ENCODE measurements at regions not wholly inside any gene's neighbourhood (a gene's known extent, or its start where the extent isn't known, plus 50 kb on each side); places are given as distances from the start of the nearest gene placed in this dataset.
A peak's percentile ranks its signal among the peaks of the same experiment; 100 is the strongest.

- no peaks in the 10 kb centered on the region for H3K9me3 ChIP-seq (ENCODE audit: control insufficient read depth in 1 of 2, low read length in 2 of 2)
- H3K36me3 ChIP-seq (ENCODE audit: control insufficient read depth in 1 of 2, insufficient read depth in 2 of 2, low read length in 2 of 2): no peaks in the 10 kb centered on the region
- no peak overlapping the region for H3K27ac ChIP-seq (ENCODE audit: low read length)
- H3K27me3 ChIP-seq (ENCODE audit: low read depth, low read length): no peaks in the 10 kb centered on the region
- H3K4me1 ChIP-seq (ENCODE audit: control insufficient read depth in 1 of 2, insufficient read depth in 2 of 2, low read length in 2 of 2): peaks cover 5 to 24% of the 10 kb centered on the region in 2 donors
- no peak overlapping the region for H3K4me3 ChIP-seq (ENCODE audit: low read depth in 1 of 2, low read length in 2 of 2)
These were observed 51.5 kb upstream of the DDR1 start for GRCh38 chr6:30832864-30833263.

GRCh38 chr6:30830438-30830837, 53.9 kb upstream of the DDR1 start:
- Histone ChIP-seq H3K4me1 (ENCODE audit: control insufficient read depth in 1 of 2, insufficient read depth in 2 of 2, low read length in 2 of 2) (peaks cover 6 to 18% of the 10 kb centered on the region in 2 donors), H3K9me3 (ENCODE audit: control insufficient read depth in 1 of 2, low read length in 2 of 2) (no peaks in the 10 kb centered on the region), H3K27ac (ENCODE audit: low read length) (peak overlapping the region; percentile 60), H3K27me3 (ENCODE audit: low read depth, low read length) (no peaks in the 10 kb centered on the region), H3K36me3 (ENCODE audit: control insufficient read depth in 1 of 2, insufficient read depth in 2 of 2, low read length in 2 of 2) (no peaks in the 10 kb centered on the region), H3K4me3 (ENCODE audit: low read depth in 1 of 2, low read length in 2 of 2) (no peak overlapping the region)

- Histone ChIP-seq H3K27me3 (ENCODE audit: low read depth, low read length) (no peaks in the 10 kb centered on the region), H3K27ac (ENCODE audit: low read length) (peak overlapping the region; percentile 60), H3K36me3 (ENCODE audit: control insufficient read depth in 1 of 2, insufficient read depth in 2 of 2, low read length in 2 of 2) (no peaks in the 10 kb centered on the region), H3K9me3 (ENCODE audit: control insufficient read depth in 1 of 2, low read length in 2 of 2) (no peaks in the 10 kb centered on the region), H3K4me3 (ENCODE audit: low read depth in 1 of 2, low read length in 2 of 2) (peak overlapping the region in 1 of 2 donors; percentile 18), H3K4me1 (ENCODE audit: control insufficient read depth in 1 of 2, insufficient read depth in 2 of 2, low read length in 2 of 2) (peaks cover 6 to 18% of the 10 kb centered on the region in 2 donors)
These were observed 54.6 kb upstream of the DDR1 start for GRCh38 chr6:30829639-30830255.

- H3K9me3 ChIP-seq (ENCODE audit: control insufficient read depth in 1 of 2, low read length in 2 of 2): no peaks in the 10 kb centered on the region
- peaks cover 6 to 18% of the 10 kb centered on the region in 2 donors for H3K4me1 ChIP-seq (ENCODE audit: control insufficient read depth in 1 of 2, insufficient read depth in 2 of 2, low read length in 2 of 2)
- H3K27ac ChIP-seq (ENCODE audit: low read length): peak overlapping the region; percentile 4
- H3K4me3 ChIP-seq (ENCODE audit: low read depth in 1 of 2, low read length in 2 of 2): no peak overlapping the region
- no peaks in the 10 kb centered on the region for H3K27me3 ChIP-seq (ENCODE audit: low read depth, low read length)
- H3K36me3 ChIP-seq (ENCODE audit: control insufficient read depth in 1 of 2, insufficient read depth in 2 of 2, low read length in 2 of 2): no peaks in the 10 kb centered on the region
These were observed 55.3 kb upstream of the DDR1 start for GRCh38 chr6:30829033-30829432.

GRCh38 chr6:30828027-30828962, 56.0 kb upstream of the DDR1 start:
- peak overlapping the region; percentile 39 for H3K27ac ChIP-seq (ENCODE audit: low read length)
- H3K4me3 ChIP-seq (ENCODE audit: low read depth in 1 of 2, low read length in 2 of 2): peak overlapping the region; percentile 17 to 34
- no peaks in the 10 kb centered on the region for H3K9me3 ChIP-seq (ENCODE audit: control insufficient read depth in 1 of 2, low read length in 2 of 2)
- no peaks in the 10 kb centered on the region for H3K27me3 ChIP-seq (ENCODE audit: low read depth, low read length)
- H3K36me3 ChIP-seq (ENCODE audit: control insufficient read depth in 1 of 2, insufficient read depth in 2 of 2, low read length in 2 of 2): no peaks in the 10 kb centered on the region
- H3K4me1 ChIP-seq (ENCODE audit: control insufficient read depth in 1 of 2, insufficient read depth in 2 of 2, low read length in 2 of 2): peaks cover 6 to 21% of the 10 kb centered on the region in 2 donors

GRCh38 chr6:30826961-30827342, 57.4 kb upstream of the DDR1 start:
- Histone ChIP-seq H3K4me3 (ENCODE audit: low read depth in 1 of 2, low read length in 2 of 2) (no peak overlapping the region), H3K4me1 (ENCODE audit: control insufficient read depth in 1 of 2, insufficient read depth in 2 of 2, low read length in 2 of 2) (peaks cover 6 to 32% of the 10 kb centered on the region in 2 donors), H3K27ac (ENCODE audit: low read length) (no peak overlapping the region), H3K9me3 (ENCODE audit: control insufficient read depth in 1 of 2, low read length in 2 of 2) (no peaks in the 10 kb centered on the region), H3K36me3 (ENCODE audit: control insufficient read depth in 1 of 2, insufficient read depth in 2 of 2, low read length in 2 of 2) (no peaks in the 10 kb centered on the region), H3K27me3 (ENCODE audit: low read depth, low read length) (no peaks in the 10 kb centered on the region)

- no peak overlapping the region for H3K4me3 ChIP-seq (ENCODE audit: low read depth in 1 of 2, low read length in 2 of 2)
- peaks cover 12 to 32% of the 10 kb centered on the region in 2 donors for H3K4me1 ChIP-seq (ENCODE audit: control insufficient read depth in 1 of 2, insufficient read depth in 2 of 2, low read length in 2 of 2)
- H3K36me3 ChIP-seq (ENCODE audit: control insufficient read depth in 1 of 2, insufficient read depth in 2 of 2, low read length in 2 of 2): no peaks in the 10 kb centered on the region
- no peaks in the 10 kb centered on the region for H3K27me3 ChIP-seq (ENCODE audit: low read depth, low read length)
- no peak overlapping the region for H3K27ac ChIP-seq (ENCODE audit: low read length)
- no peaks in the 10 kb centered on the region for H3K9me3 ChIP-seq (ENCODE audit: control insufficient read depth in 1 of 2, low read length in 2 of 2)
These were observed 59.6 kb upstream of the DDR1 start for GRCh38 chr6:30824698-30825097.

- peaks cover 16 to 22% of the 10 kb centered on the region in 2 donors for H3K4me1 ChIP-seq (ENCODE audit: control insufficient read depth in 1 of 2, insufficient read depth in 2 of 2, low read length in 2 of 2)
- no peaks in the 10 kb centered on the region for H3K27me3 ChIP-seq (ENCODE audit: low read depth, low read length)
- H3K9me3 ChIP-seq (ENCODE audit: control insufficient read depth in 1 of 2, low read length in 2 of 2): no peaks in the 10 kb centered on the region
- no peak overlapping the region for H3K27ac ChIP-seq (ENCODE audit: low read length)
- H3K36me3 ChIP-seq (ENCODE audit: control insufficient read depth in 1 of 2, insufficient read depth in 2 of 2, low read length in 2 of 2): no peaks in the 10 kb centered on the region
- H3K4me3 ChIP-seq (ENCODE audit: low read depth in 1 of 2, low read length in 2 of 2): no peak overlapping the region
These were observed 60.8 kb upstream of the DDR1 start for GRCh38 chr6:30823534-30823865.

- Histone ChIP-seq H3K27ac (ENCODE audit: low read length) (no peak overlapping the region), H3K36me3 (ENCODE audit: control insufficient read depth in 1 of 2, insufficient read depth in 2 of 2, low read length in 2 of 2) (no peaks in the 10 kb centered on the region), H3K27me3 (ENCODE audit: low read depth, low read length) (no peaks in the 10 kb centered on the region), H3K9me3 (ENCODE audit: control insufficient read depth in 1 of 2, low read length in 2 of 2) (no peaks in the 10 kb centered on the region), H3K4me1 (ENCODE audit: control insufficient read depth in 1 of 2, insufficient read depth in 2 of 2, low read length in 2 of 2) (peaks cover 10 to 14% of the 10 kb centered on the region in 2 donors), H3K4me3 (ENCODE audit: low read depth in 1 of 2, low read length in 2 of 2) (no peak overlapping the region)
These were observed 62.2 kb upstream of the DDR1 start for GRCh38 chr6:30821862-30822784.

GRCh38 chr6:30820193-30820592, 64.1 kb upstream of the DDR1 start:
- Histone ChIP-seq H3K4me3 (ENCODE audit: low read depth in 1 of 2, low read length in 2 of 2) (no peak overlapping the region), H3K9me3 (ENCODE audit: control insufficient read depth in 1 of 2, low read length in 2 of 2) (no peaks in the 10 kb centered on the region), H3K36me3 (ENCODE audit: control insufficient read depth in 1 of 2, insufficient read depth in 2 of 2, low read length in 2 of 2) (no peaks in the 10 kb centered on the region), H3K4me1 (ENCODE audit: control insufficient read depth in 1 of 2, insufficient read depth in 2 of 2, low read length in 2 of 2) (peaks cover 10 to 14% of the 10 kb centered on the region in 2 donors), H3K27ac (ENCODE audit: low read length) (peak overlapping the region; percentile 27), H3K27me3 (ENCODE audit: low read depth, low read length) (no peaks in the 10 kb centered on the region)

Measured in muscle layer of duodenum (tissue), 2 donors.